ENCODE measurements at regions not wholly inside any gene's neighbourhood (a gene's known extent, or its start where the extent isn't known, plus 50 kb on each side); places are given as distances from the start of the nearest gene placed in this dataset.

GRCh38 chr7:125390981-125391380 is 461.4 kb upstream of the POT1 start:
- TF ChIP-seq ISL1 (CRISPR knock-in tag; IDR thresholded peaks at IDR 0.05): no peak
- no peak for TF ChIP-seq SNAI2 (CRISPR knock-in tag; IDR thresholded peaks at IDR 0.05)
- TF ChIP-seq, protein P1, sequence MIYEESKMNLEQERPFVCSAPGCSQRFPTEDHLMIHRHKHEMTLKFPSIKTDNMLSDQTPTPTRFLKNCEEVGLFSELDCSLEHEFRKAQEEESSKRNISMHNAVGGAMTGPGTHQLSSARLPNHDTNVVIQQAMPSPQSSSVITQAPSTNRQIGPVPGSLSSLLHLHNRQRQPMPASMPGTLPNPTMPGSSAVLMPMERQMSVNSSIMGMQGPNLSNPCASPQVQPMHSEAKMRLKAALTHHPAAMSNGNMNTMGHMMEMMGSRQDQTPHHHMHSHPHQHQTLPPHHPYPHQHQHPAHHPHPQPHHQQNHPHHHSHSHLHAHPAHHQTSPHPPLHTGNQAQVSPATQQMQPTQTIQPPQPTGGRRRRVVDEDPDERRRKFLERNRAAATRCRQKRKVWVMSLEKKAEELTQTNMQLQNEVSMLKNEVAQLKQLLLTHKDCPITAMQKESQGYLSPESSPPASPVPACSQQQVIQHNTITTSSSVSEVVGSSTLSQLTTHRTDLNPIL (CRISPR knock-in tag; IDR thresholded peaks at IDR 0.05; ENCODE audit: low read depth): no peak
- TF ChIP-seq ZNF70 (CRISPR knock-in tag; IDR thresholded peaks at IDR 0.05): no peak
- no peak for TF ChIP-seq GLIS3 (CRISPR knock-in tag; IDR thresholded peaks at IDR 0.05)
